Chondrocyte (in vitro differentiated cells): ENCODE measurements at regions not wholly inside any gene's neighbourhood (a gene's known extent, or its start where the extent isn't known, plus 50 kb on each side); places are given as distances from the start of the nearest gene placed in this dataset.
A peak's percentile ranks its signal among the peaks of the same experiment; 100 is the strongest.

Experiments used
- DNase-seq: peaks from one replicate; pipeline ENCODE4 v3.0.0; 2021; ENCODE audit warnings: mixed read lengths, low spot score
- H3K27ac Mint-ChIP-seq: one replicate; pipeline ENCODE4 v1.8.0; 2021; ENCODE audit warnings: mild to moderate bottlenecking, moderate library complexity, mixed read lengths; ENCODE audit not compliant: unreplicated experiment
- H3K27me3 Mint-ChIP-seq: 2 replicates; pipeline ENCODE4 v1.8.0; 2021; ENCODE audit warnings: low read depth, mixed read lengths
- H3K36me3 Mint-ChIP-seq: 2 replicates; pipeline ENCODE4 v1.8.0; 2021; ENCODE audit warnings: low read depth, mixed read lengths
- H3K4me1 Mint-ChIP-seq: 2 replicates; pipeline ENCODE4 v1.8.0; 2021; ENCODE audit warnings: low read depth, mild to moderate bottlenecking, mixed read lengths
- H3K4me3 Mint-ChIP-seq: one replicate; pipeline ENCODE4 v1.8.0; 2021; ENCODE audit warnings: mild to moderate bottlenecking, moderate library complexity, mixed read lengths; ENCODE audit not compliant: unreplicated experiment
- H3K9me3 Mint-ChIP-seq: 2 replicates; pipeline ENCODE4 v1.8.0; 2021; ENCODE audit warnings: low read depth, mixed read lengths
- CTCF ChIP-seq: fragments of 200-600 bp; sonication (generic); IDR thresholded peaks from 2 replicates; pipeline ENCODE4 v1.5.0; 2021; ENCODE audit warnings: antibody characterized with exemption, mild to moderate bottlenecking, moderate library complexity

- Mint-ChIP-seq H3K9me3 (peaks cover 42% of the 10 kb centered on the region), H3K27me3 (no peaks in the 10 kb centered on the region), H3K4me3 (no peak overlapping the region), H3K27ac (no peak overlapping the region), H3K4me1 (no peaks in the 10 kb centered on the region), H3K36me3 (no peaks in the 10 kb centered on the region)
- TF ChIP-seq CTCF: no peak
- peak; percentile 82 for DNase-seq
Observed at GRCh38 chr15:25240461-25241021, 198.3 kb downstream of the UBE3A start.

GRCh38 chr15:25241241-25241801, 197.5 kb downstream of the UBE3A start:
- Mint-ChIP-seq H3K4me1 (no peaks in the 10 kb centered on the region), H3K27me3 (no peaks in the 10 kb centered on the region), H3K4me3 (no peak overlapping the region), H3K36me3 (no peaks in the 10 kb centered on the region), H3K27ac (no peak overlapping the region), H3K9me3 (peaks cover 41% of the 10 kb centered on the region)
- DNase-seq: peak; percentile 72
- no peak for TF ChIP-seq CTCF

- TF ChIP-seq CTCF: no peak
Observed at GRCh38 chr15:25242166-25242879, 196.5 kb downstream of the UBE3A start.

GRCh38 chr15:25242957-25243799, 195.6 kb downstream of the UBE3A start:
- Mint-ChIP-seq H3K4me1 (no peaks in the 10 kb centered on the region), H3K4me3 (no peak overlapping the region), H3K36me3 (no peaks in the 10 kb centered on the region), H3K9me3 (peaks cover 33% of the 10 kb centered on the region), H3K27me3 (no peaks in the 10 kb centered on the region), H3K27ac (no peak overlapping the region)
- peak; percentile 68 for DNase-seq
- TF ChIP-seq CTCF: no peak

More at GRCh38 chr15:25242166-25242879, 196.5 kb downstream of the UBE3A start:
- Mint-ChIP-seq H3K9me3 (peaks cover 40% of the 10 kb centered on the region), H3K4me3 (no peak overlapping the region), H3K4me1 (no peaks in the 10 kb centered on the region), H3K36me3 (no peaks in the 10 kb centered on the region), H3K27ac (no peak overlapping the region), H3K27me3 (no peaks in the 10 kb centered on the region)
- peak; percentile 70 for DNase-seq

GRCh38 chr15:25243800-25244097, 195.1 kb downstream of the UBE3A start:
- DNase-seq: peak; percentile 75
- H3K27ac Mint-ChIP-seq: no peak overlapping the region
- H3K4me1 Mint-ChIP-seq: no peaks in the 10 kb centered on the region
- no peak overlapping the region for H3K4me3 Mint-ChIP-seq
- TF ChIP-seq CTCF: no peak
- H3K36me3 Mint-ChIP-seq: no peaks in the 10 kb centered on the region
- H3K9me3 Mint-ChIP-seq: peaks cover 27% of the 10 kb centered on the region
- no peaks in the 10 kb centered on the region for H3K27me3 Mint-ChIP-seq
